ENCODE measurements at regions not wholly inside any gene's neighbourhood (a gene's known extent, or its start where the extent isn't known, plus 50 kb on each side); places are given as distances from the start of the nearest gene placed in this dataset.

DNA sequence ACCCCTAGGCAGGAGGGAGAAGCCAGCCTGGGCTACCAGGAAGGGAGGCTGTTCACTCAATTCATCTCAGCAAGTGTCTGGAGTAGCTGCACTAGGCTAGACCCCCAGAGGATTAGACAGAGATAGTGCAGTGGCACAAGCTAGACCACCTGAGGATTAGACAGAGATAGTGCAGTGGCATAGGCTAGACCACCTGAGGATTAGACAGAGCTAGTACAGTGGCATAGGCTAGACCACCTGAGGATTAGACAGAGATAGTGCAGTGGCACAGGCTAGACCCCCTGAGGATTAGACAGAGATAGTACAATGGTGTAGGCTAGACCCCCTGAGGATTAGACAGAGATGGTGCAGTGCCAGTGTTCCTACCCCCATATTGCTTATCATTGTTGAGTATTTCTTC lies 74.1 kb upstream of the SDK2 start:
- Histone ChIP-seq H3K9me3 (ENCODE audit: control insufficient read depth, insufficient read depth, low read depth, low read length) (no peaks in the 10 kb centered on the region), H3K27ac (ENCODE audit: low read length) (no peak overlapping the region), H3K27me3 (ENCODE audit: control insufficient read depth, insufficient read depth, low read length) (peaks cover 22% of the 10 kb centered on the region), H3K4me3 (ENCODE audit: low read depth in 2 of 2, low read length in 2 of 2) (no peak overlapping the region), H3K36me3 (ENCODE audit: control insufficient read depth, insufficient read depth, low read length) (no peaks in the 10 kb centered on the region), H3K4me1 (ENCODE audit: control insufficient read depth, insufficient read depth, low read length) (no peaks in the 10 kb centered on the region)
- POLR2A ChIA-PET, result no interaction called here
- no TSS peak for BruUV-seq (replicated peaks)
- no peak for TF ChIP-seq CTCF (IDR thresholded peaks at IDR 0.05)
- TF ChIP-seq REST (IDR thresholded peaks at IDR 0.05; ENCODE audit: insufficient read depth in 1 of 2, low read depth in 2 of 2, low read length in 1 of 2), result no peak
- TF ChIP-seq POLR2AphosphoS5 (IDR thresholded peaks at IDR 0.05; ENCODE audit: low read depth, low read length), result no peak
- no peak for TF ChIP-seq SIN3A (IDR thresholded peaks at IDR 0.05; ENCODE audit: borderline replicate concordance, insufficient read depth, low read depth, low read length)
- TF ChIP-seq TCF7L2 (IDR thresholded peaks at IDR 0.05; ENCODE audit: low read depth, low read length), result no peak
- intact Hi-C loops (cut with micrococcal nuclease; ENCODE audit: unreplicated experiment) (no loop called here), in situ Hi-C loops (cut with HindIII; ENCODE audit: low pct_unique_long_range_greater_than_20kb, low sequenced_read_pairs) (no loop called here)
- CTCF ChIA-PET, result no interaction called here
- DNase-seq (ENCODE audit: low read depth, low spot score), result no peak
- no peak for ATAC-seq

DNA sequence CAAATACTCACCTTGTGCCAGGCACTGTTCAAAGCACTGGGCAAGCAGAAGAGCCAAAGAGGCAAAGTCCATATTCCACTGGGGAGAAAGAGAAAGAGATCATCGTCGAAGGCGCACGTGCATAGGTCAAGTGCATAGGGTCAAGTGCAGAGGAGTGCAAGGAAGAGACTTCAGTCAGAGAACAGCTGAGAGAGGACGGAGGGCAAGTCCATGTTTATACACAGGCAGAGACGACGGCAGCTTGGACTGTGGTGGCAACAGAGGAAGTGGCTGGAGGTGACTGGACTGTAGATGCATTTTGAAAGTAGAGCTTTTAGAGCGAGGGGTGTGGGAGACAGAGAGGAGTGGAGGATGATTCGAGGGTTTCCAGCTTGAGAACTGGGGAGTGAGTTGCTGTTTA lies 74.7 kb upstream of the SDK2 start:
- in situ Hi-C loops (cut with HindIII; ENCODE audit: low pct_unique_long_range_greater_than_20kb, low sequenced_read_pairs), result no loop called here
- H3K27me3 ChIP-seq (ENCODE audit: control insufficient read depth, insufficient read depth, low read length), result peaks cover 17% of the 10 kb centered on the region
- H3K4me1 ChIP-seq (ENCODE audit: control insufficient read depth, insufficient read depth, low read length), result no peaks in the 10 kb centered on the region
- ATAC-seq (no peak), DNase-seq (ENCODE audit: low read depth, low spot score) (no peak)
- H3K9me3 ChIP-seq (ENCODE audit: control insufficient read depth, insufficient read depth, low read depth, low read length), result no peaks in the 10 kb centered on the region
- BruUV-seq (replicated peaks), result no TSS peak
- no peaks in the 10 kb centered on the region for H3K36me3 ChIP-seq (ENCODE audit: control insufficient read depth, insufficient read depth, low read length)
- TF ChIP-seq TCF7L2 (IDR thresholded peaks at IDR 0.05; ENCODE audit: low read depth, low read length) (no peak), REST (IDR thresholded peaks at IDR 0.05; ENCODE audit: insufficient read depth in 1 of 2, low read depth in 2 of 2, low read length in 1 of 2) (no peak), CTCF (IDR thresholded peaks at IDR 0.05) (no peak), SIN3A (IDR thresholded peaks at IDR 0.05; ENCODE audit: borderline replicate concordance, insufficient read depth, low read depth, low read length) (no peak), POLR2AphosphoS5 (IDR thresholded peaks at IDR 0.05; ENCODE audit: low read depth, low read length) (no peak)
- no peak overlapping the region for H3K27ac ChIP-seq (ENCODE audit: low read length)
- H3K4me3 ChIP-seq (ENCODE audit: low read depth in 2 of 2, low read length in 2 of 2), result no peak overlapping the region
- ChIA-PET CTCF (no interaction called here), POLR2A (no interaction called here)
- intact Hi-C loops (cut with micrococcal nuclease; ENCODE audit: unreplicated experiment), result no loop called here

All from Panc1 (cell line).